ENCODE measurements at regions not wholly inside any gene's neighbourhood (a gene's known extent, or its start where the extent isn't known, plus 50 kb on each side); places are given as distances from the start of the nearest gene placed in this dataset.

- H3K27ac ChIP-seq (ENCODE audit: extremely low read length, insufficient read depth, low read length) = no peak overlapping the region
- POLR2A ChIA-PET = no interaction called here
- DNase-seq (ENCODE audit: low spot score) = no peak
- H3K9ac ChIP-seq (ENCODE audit: insufficient read depth, low read depth, low read length) = no peak overlapping the region
- no peaks in the 10 kb centered on the region for H3K4me1 ChIP-seq (ENCODE audit: insufficient read depth, low read length)
- no peak for TF ChIP-seq HNRNPK (IDR thresholded peaks at IDR 0.05; ENCODE audit: low read depth, low read length, poor library complexity, severe bottlenecking)
- peak; percentile 81 for TF ChIP-seq CREB1 (IDR thresholded peaks at IDR 0.05)
- no peak for TF ChIP-seq CREB1 (CRISPR knock-in tag; IDR thresholded peaks at IDR 0.05)
- peak; percentile 85 for TF ChIP-seq ATF7 (IDR thresholded peaks at IDR 0.05)
- no peak for TF ChIP-seq ATF7 (CRISPR knock-in tag; IDR thresholded peaks at IDR 0.05)
- no peak for TF ChIP-seq FOXC1 (CRISPR knock-in tag; IDR thresholded peaks at IDR 0.05; ENCODE audit: borderline replicate concordance)
- no peak for TF ChIP-seq ZNF251 (CRISPR knock-in tag; IDR thresholded peaks at IDR 0.05)
- no peak for TF ChIP-seq DRAP1 (CRISPR knock-in tag; IDR thresholded peaks at IDR 0.05)
- no peak for TF ChIP-seq ZNF558 (CRISPR knock-in tag; IDR thresholded peaks at IDR 0.05; ENCODE audit: borderline replicate concordance)
- no peak for TF ChIP-seq MEIS1 (CRISPR knock-in tag; IDR thresholded peaks at IDR 0.05; ENCODE audit: borderline replicate concordance)
- FAIRE-seq = no peak
- intact Hi-C loops (cut with micrococcal nuclease; ENCODE audit: unreplicated experiment) (no loop called here), in situ Hi-C loops (cut with HindIII; ENCODE audit: extremely low pct_ligation_motif_present, low pct_unique_long_range_greater_than_20kb) (no loop called here)
- no peak overlapping the region for H3K4me2 ChIP-seq (ENCODE audit: low read depth, low read length)
- no peaks in the 10 kb centered on the region for H4K20me1 ChIP-seq (ENCODE audit: insufficient read depth, low read length)
- WGBS (ENCODE audit: low lambda C conversion rate) = 0% methylated on average over 1 of the region's 4 CpGs
- BruUV-seq (replicated peaks) = no TSS peak
- no peaks in the 10 kb centered on the region for H3K36me3 ChIP-seq (replicated peaks in 1 of 2; ENCODE audit: control insufficient read depth in 1 of 2, insufficient read depth in 2 of 2, low read length in 2 of 2)
- no peak for ATAC-seq
- CTCF ChIA-PET (ENCODE audit: low intra/inter-chr PET ratio, low total read pairs) = no interaction called here
- no peak overlapping the region for H2AFZ ChIP-seq (ENCODE audit: low read length)
- peaks cover 19% of the 10 kb centered on the region; the same call in 1 of the 2 replicates for H3K9me3 ChIP-seq (ENCODE audit: low read length)
- no peaks in the 10 kb centered on the region for H3K27me3 ChIP-seq (ENCODE audit: control insufficient read depth in 1 of 2, insufficient read depth in 2 of 2, low read length in 2 of 2)
- H3K4me3 ChIP-seq (replicated peaks in 1 of 3; ENCODE audit: insufficient read depth in 1 of 3, low read depth in 2 of 3, low read length in 3 of 3) = no peak overlapping the region
- no peaks in the 10 kb centered on the region for H3K79me2 ChIP-seq (ENCODE audit: insufficient read depth, low read length)
Observed at GRCh38 chr14:97395068-97395467, 597.9 kb downstream of the VRK1 start.

GRCh38 chr14:97401714-97402113 is 604.5 kb downstream of the VRK1 start:
- POLR2A ChIA-PET = no interaction called here
- H3K36me3 ChIP-seq (replicated peaks in 1 of 2; ENCODE audit: control insufficient read depth in 1 of 2, insufficient read depth in 2 of 2, low read length in 2 of 2) = no peaks in the 10 kb centered on the region
- intact Hi-C loops (cut with micrococcal nuclease; ENCODE audit: unreplicated experiment) (no loop called here), in situ Hi-C loops (cut with HindIII; ENCODE audit: extremely low pct_ligation_motif_present, low pct_unique_long_range_greater_than_20kb) (no loop called here)
- ATAC-seq = no peak
- H2AFZ ChIP-seq (ENCODE audit: low read length) = no peak overlapping the region
- 33% methylated on average over 5 of the region's 7 CpGs for WGBS (ENCODE audit: low lambda C conversion rate)
- H3K4me1 ChIP-seq (ENCODE audit: insufficient read depth, low read length) = no peaks in the 10 kb centered on the region
- no peak for DNase-seq (ENCODE audit: low spot score)
- no peak overlapping the region for H3K27ac ChIP-seq (ENCODE audit: extremely low read length, insufficient read depth, low read length)
- H3K9me3 ChIP-seq (ENCODE audit: low read length) = peaks cover 12% of the 10 kb centered on the region; the same call in 1 of the 2 replicates
- CTCF ChIA-PET (ENCODE audit: low intra/inter-chr PET ratio, low total read pairs) = no interaction called here
- no peaks in the 10 kb centered on the region for H3K79me2 ChIP-seq (ENCODE audit: insufficient read depth, low read length)
- no peak overlapping the region for H3K4me3 ChIP-seq (replicated peaks in 1 of 3; ENCODE audit: insufficient read depth in 1 of 3, low read depth in 2 of 3, low read length in 3 of 3)
- FAIRE-seq = no peak
- H4K20me1 ChIP-seq (ENCODE audit: insufficient read depth, low read length) = no peaks in the 10 kb centered on the region
- no TSS peak for BruUV-seq (replicated peaks)
- no peaks in the 10 kb centered on the region for H3K27me3 ChIP-seq (ENCODE audit: control insufficient read depth in 1 of 2, insufficient read depth in 2 of 2, low read length in 2 of 2)
- no peak overlapping the region for H3K9ac ChIP-seq (ENCODE audit: insufficient read depth, low read depth, low read length)
- no peak overlapping the region for H3K4me2 ChIP-seq (ENCODE audit: low read depth, low read length)
- TF ChIP-seq KLF11 (CRISPR knock-in tag; IDR thresholded peaks at IDR 0.05) (no peak), ZNF335 (CRISPR knock-in tag; IDR thresholded peaks at IDR 0.05) (no peak), SP140L (CRISPR knock-in tag; IDR thresholded peaks at IDR 0.05; ENCODE audit: borderline replicate concordance) (no peak), ZNF777 (CRISPR knock-in tag; IDR thresholded peaks at IDR 0.05) (no peak)

Data from HepG2 (cell line).